Endothelial cell of umbilical vein (primary cell): ENCODE measurements at regions not wholly inside any gene's neighbourhood (a gene's known extent, or its start where the extent isn't known, plus 50 kb on each side); places are given as distances from the start of the nearest gene placed in this dataset.

Experiments used
- EZH2 ChIP-seq: IDR thresholded peaks from 2 replicates; pipeline ENCODE4 v1.6.1; 2012; ENCODE audit warnings: borderline replicate concordance, low read depth, mild to moderate bottlenecking, moderate library complexity, low read length, inconsistent platforms; ENCODE audit not compliant: severe bottlenecking
- FOS ChIP-seq: IDR thresholded peaks from 2 replicates; pipeline ENCODE4 v1.6.1; 2011; ENCODE audit warnings: mild to moderate bottlenecking, low read length, moderate library complexity, borderline replicate concordance; ENCODE audit not compliant: insufficient read depth
- JUN ChIP-seq: IDR thresholded peaks from 2 replicates; pipeline ENCODE4 v1.6.1; 2011; ENCODE audit warnings: borderline replicate concordance, low read depth; ENCODE audit not compliant: insufficient read length, insufficient read depth
- MYC ChIP-seq: IDR thresholded peaks from one replicate; pipeline ENCODE4 v1.6.1; 2011; ENCODE audit warnings: mild to moderate bottlenecking, low read depth, low read length
- POLR2A ChIP-seq: IDR thresholded peaks from 2 replicates; pipeline ENCODE4 v1.6.1; 2012; ENCODE audit warnings: low read depth, mild to moderate bottlenecking, control low read depth, low read length
- POLR2AphosphoS5 ChIP-seq: IDR thresholded peaks from 2 replicates; pipeline ENCODE4 v1.6.1; 2012; ENCODE audit warnings: low read depth, mild to moderate bottlenecking, control low read depth, low read length, moderate library complexity; ENCODE audit not compliant: insufficient read depth
- TF ChIP-seq, protein P1 (sequence below), 2 donors: IDR thresholded peaks; 1 replicate in 1 of 2; 2 replicates in 1 of 2; pipeline ENCODE4 v1.5.1; 2011; ENCODE audit warnings: low read length in 2 of 2, mild to moderate bottlenecking in 2 of 2, moderate library complexity in 2 of 2, control low read depth in 1 of 2, inconsistent platforms in 1 of 2, low read depth in 1 of 2; ENCODE audit not compliant: insufficient read depth in 1 of 2; ENCODE audit errors: extremely low read depth in 1 of 2
- TF ChIP-seq, protein P2 (sequence below): IDR thresholded peaks from 2 replicates; pipeline ENCODE4 v1.6.1; 2011; ENCODE audit not compliant: insufficient read depth, insufficient read length

DNA sequence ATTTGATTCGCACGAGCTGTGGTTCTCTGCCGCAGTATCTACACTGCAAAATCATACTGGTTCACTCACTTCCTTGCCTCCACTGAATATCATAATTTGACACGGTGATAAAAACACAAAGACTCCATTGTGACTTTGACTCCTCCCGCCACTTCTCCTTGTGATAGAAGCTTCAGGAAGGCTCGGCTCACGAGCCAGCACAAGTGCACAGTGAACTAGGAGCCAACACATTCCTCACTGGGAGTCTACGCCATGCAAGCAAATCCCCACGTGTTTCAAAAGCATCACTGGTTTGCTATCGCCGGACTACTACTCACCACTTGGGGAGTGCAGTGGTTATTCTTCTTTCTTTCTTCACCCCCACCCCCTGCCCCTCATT, 293.3 kb upstream of the PARD3B start:
- TF ChIP-seq, protein P1, sequence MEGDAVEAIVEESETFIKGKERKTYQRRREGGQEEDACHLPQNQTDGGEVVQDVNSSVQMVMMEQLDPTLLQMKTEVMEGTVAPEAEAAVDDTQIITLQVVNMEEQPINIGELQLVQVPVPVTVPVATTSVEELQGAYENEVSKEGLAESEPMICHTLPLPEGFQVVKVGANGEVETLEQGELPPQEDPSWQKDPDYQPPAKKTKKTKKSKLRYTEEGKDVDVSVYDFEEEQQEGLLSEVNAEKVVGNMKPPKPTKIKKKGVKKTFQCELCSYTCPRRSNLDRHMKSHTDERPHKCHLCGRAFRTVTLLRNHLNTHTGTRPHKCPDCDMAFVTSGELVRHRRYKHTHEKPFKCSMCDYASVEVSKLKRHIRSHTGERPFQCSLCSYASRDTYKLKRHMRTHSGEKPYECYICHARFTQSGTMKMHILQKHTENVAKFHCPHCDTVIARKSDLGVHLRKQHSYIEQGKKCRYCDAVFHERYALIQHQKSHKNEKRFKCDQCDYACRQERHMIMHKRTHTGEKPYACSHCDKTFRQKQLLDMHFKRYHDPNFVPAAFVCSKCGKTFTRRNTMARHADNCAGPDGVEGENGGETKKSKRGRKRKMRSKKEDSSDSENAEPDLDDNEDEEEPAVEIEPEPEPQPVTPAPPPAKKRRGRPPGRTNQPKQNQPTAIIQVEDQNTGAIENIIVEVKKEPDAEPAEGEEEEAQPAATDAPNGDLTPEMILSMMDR (IDR thresholded peaks at IDR 0.05; ENCODE audit: extremely low read depth in 1 of 2, insufficient read depth in 1 of 2, low read depth in 1 of 2, low read length in 2 of 2): no peak
- TF ChIP-seq MYC: no peak
- no peak for TF ChIP-seq EZH2
- TF ChIP-seq POLR2AphosphoS5: no peak
- TF ChIP-seq POLR2A: no peak
- TF ChIP-seq, protein P2, sequence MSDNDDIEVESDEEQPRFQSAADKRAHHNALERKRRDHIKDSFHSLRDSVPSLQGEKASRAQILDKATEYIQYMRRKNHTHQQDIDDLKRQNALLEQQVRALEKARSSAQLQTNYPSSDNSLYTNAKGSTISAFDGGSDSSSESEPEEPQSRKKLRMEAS: no peak
- no peak for TF ChIP-seq FOS
- TF ChIP-seq JUN: no peak
